SK-N-SH (cell line): ENCODE measurements at regions not wholly inside any gene's neighbourhood (a gene's known extent, or its start where the extent isn't known, plus 50 kb on each side); places are given as distances from the start of the nearest gene placed in this dataset.

Experiments used
- CTCF ChIA-PET: fragments of 300-600, 350-600 bp; formaldehyde crosslinking; extraction: SDS; loops from one replicate; lab custom pipeline; 2021; lab: Yijun Ruan, JAX
- POLR2A ChIA-PET: fragments of 350-600 bp; sonication (Branson Sonifier 250); formaldehyde crosslinking; extraction: SDS; loops from one replicate; lab custom pipeline; 2020; ENCODE audit warnings: antibody characterized with exemption, inconsistent platforms; lab: Yijun Ruan, JAX
- DNase-seq: peaks from one replicate; pipeline ENCODE4 v3.0.0; 2012
- H2AFZ ChIP-seq: fragments of 200-600 bp; sonication (generic); 2 replicates; pipeline ENCODE4 v1.8.1; 2016; ENCODE audit warnings: antibody characterized with exemption, mild to moderate bottlenecking, low read depth
- H3F3A ChIP-seq: fragments of 200-600 bp; sonication (generic); replicated peaks from 2 replicates; pipeline ENCODE3; 2016; ENCODE audit warnings: antibody characterized with exemption, mild to moderate bottlenecking; ENCODE audit not compliant: insufficient read depth
- H3K27ac ChIP-seq, 2 experiments: fragments of 200-500 bp in 1 of 2; fragments of 200-600 bp in 1 of 2; sonication (Bioruptor generic) in 1 of 2; sonication (generic), shearing (Covaris generic) in 1 of 2; 2 replicates each; pipeline versions ENCODE4 v1.5.1 to v1.6.1; 2014 to 2016; ENCODE audit warnings: low read depth in 2 of 2, inconsistent platforms in 1 of 2, low read length in 1 of 2, mild to moderate bottlenecking in 1 of 2, mixed read lengths in 1 of 2
- H3K27me3 ChIP-seq: fragments of 200-600 bp; sonication (generic), shearing (Covaris generic); 2 replicates; pipeline ENCODE4 v1.6.1; 2016; ENCODE audit warnings: mixed run types; ENCODE audit not compliant: insufficient read depth
- H3K36me3 ChIP-seq, 2 experiments: fragments of 200-500 bp in 1 of 2; fragments of 200-600 bp in 1 of 2; sonication (Bioruptor generic) in 1 of 2; sonication (generic) in 1 of 2; replicated peaks in 1 of 2; 2 replicates each; pipeline versions ENCODE3 to v1.5.1; 2014 to 2016; ENCODE audit warnings: low read length in 1 of 2, mild to moderate bottlenecking in 1 of 2; ENCODE audit not compliant: insufficient read depth in 2 of 2, control insufficient read depth in 1 of 2
- H3K4me1 ChIP-seq, 2 experiments: fragments of 200-500 bp in 1 of 2; fragments of 200-600 bp in 1 of 2; sonication (Bioruptor generic) in 1 of 2; sonication (generic), shearing (Covaris generic) in 1 of 2; 2 replicates each; pipeline versions ENCODE4 v1.5.1 to v1.6.1; 2014 to 2016; ENCODE audit warnings: low read depth in 1 of 2, low read length in 1 of 2, mixed run types in 1 of 2; ENCODE audit not compliant: insufficient read depth in 2 of 2, control insufficient read depth in 1 of 2
- H3K4me2 ChIP-seq: fragments of 200-600 bp; sonication (generic), shearing (Covaris generic); 2 replicates; pipeline ENCODE4 v1.6.1; 2017; ENCODE audit warnings: mixed run types
- H3K4me3 ChIP-seq, 2 experiments: fragments of 200-500 bp in 1 of 2; fragments of 200-600 bp in 1 of 2; sonication (Bioruptor generic) in 1 of 2; sonication (generic), shearing (Covaris generic) in 1 of 2; 2 replicates each; pipeline versions ENCODE4 v1.5.1 to v1.8.1; 2014 to 2016; ENCODE audit warnings: low read depth in 2 of 2, inconsistent platforms in 1 of 2, low read length in 1 of 2, mild to moderate bottlenecking in 1 of 2, mixed read lengths in 1 of 2, moderate library complexity in 1 of 2
- H3K79me2 ChIP-seq: fragments of 200-600 bp; sonication (generic); 2 replicates; pipeline ENCODE4 v1.8.1; 2017; ENCODE audit warnings: mild to moderate bottlenecking; ENCODE audit not compliant: insufficient read depth
- H3K9ac ChIP-seq: fragments of 200-600 bp; sonication (generic); 2 replicates; pipeline ENCODE4 v1.6.1; 2017; ENCODE audit warnings: mixed run types
- H3K9me2 ChIP-seq: fragments of 200-600 bp; sonication (generic); 2 replicates; pipeline ENCODE4 v1.6.1; 2017; ENCODE audit warnings: mixed run types
- H3K9me3 ChIP-seq: fragments of 200-600 bp; sonication (generic); 2 replicates; pipeline ENCODE4 v1.6.1; 2017; ENCODE audit warnings: mixed run types, mild to moderate bottlenecking, moderate library complexity
- H4K20me1 ChIP-seq: fragments of 200-600 bp; sonication (generic); 2 replicates; pipeline ENCODE4 v1.6.1; 2017; ENCODE audit warnings: mild to moderate bottlenecking, mixed run types; ENCODE audit not compliant: insufficient read depth
- EP300 ChIP-seq, 2 experiments: IDR thresholded peaks; 2 replicates each; pipeline versions ENCODE4 v1.4.0 to v1.6.1; 2012; ENCODE audit warnings: borderline replicate concordance in 1 of 2, low read depth in 1 of 2, low read length in 1 of 2
- FOSL2 ChIP-seq: IDR thresholded peaks from 2 replicates; pipeline ENCODE4 v1.4.0; 2012; ENCODE audit warnings: low read depth, mild to moderate bottlenecking, moderate library complexity, borderline replicate concordance
- FOXM1 ChIP-seq: IDR thresholded peaks from 2 replicates; pipeline ENCODE4 v1.4.0; 2012; ENCODE audit warnings: low read depth, mild to moderate bottlenecking
- GABPA ChIP-seq: IDR thresholded peaks from 2 replicates; pipeline ENCODE4 v1.4.0; 2012; ENCODE audit warnings: low read depth, mild to moderate bottlenecking
- JUND ChIP-seq: IDR thresholded peaks from 2 replicates; pipeline ENCODE4 v1.4.0; 2012
- NFIC ChIP-seq: IDR thresholded peaks from 2 replicates; pipeline ENCODE4 v1.4.0; 2012; ENCODE audit warnings: borderline replicate concordance
- PBX3 ChIP-seq: IDR thresholded peaks from 2 replicates; pipeline ENCODE4; 2012
- POLR2AphosphoS5 ChIP-seq: IDR thresholded peaks from 2 replicates; pipeline ENCODE4 v1.6.1; 2012; ENCODE audit warnings: low read depth, low read length
- RFX5 ChIP-seq: IDR thresholded peaks from 2 replicates; pipeline ENCODE4 v1.6.1; 2012; ENCODE audit warnings: mild to moderate bottlenecking, improper control_type of control experiment, low read length
- RXRA ChIP-seq: IDR thresholded peaks from 2 replicates; pipeline ENCODE4 v1.4.0; 2012; ENCODE audit warnings: low read depth, mild to moderate bottlenecking, borderline replicate concordance
- SMC3 ChIP-seq: IDR thresholded peaks from 2 replicates; pipeline ENCODE4 v1.6.1; 2012; ENCODE audit warnings: low read depth, low read length, improper control_type of control experiment
- TCF12 ChIP-seq: IDR thresholded peaks from 2 replicates; pipeline ENCODE4 v1.4.0; 2012
- USF1 ChIP-seq: IDR thresholded peaks from 2 replicates; pipeline ENCODE4 v1.4.0; 2012; ENCODE audit warnings: low read depth, borderline replicate concordance
- ZBTB33 ChIP-seq: IDR thresholded peaks from 2 replicates; pipeline ENCODE4 v1.4.0; 2012; ENCODE audit warnings: low read depth, borderline replicate concordance
- WGBS: methylation state at CpG from one replicate; pipeline ENCODE4 v1.1.6; 2017; ENCODE audit warnings: low lambda C conversion rate; 5-methylcytosine and 5-hydroxymethylcytosine counted together
- TF ChIP-seq, protein P1 (sequence below): fragments of 150-350 bp; IDR thresholded peaks from 2 replicates; pipeline ENCODE4 v1.6.1; 2017; ENCODE audit warnings: antibody characterized with exemption, low read length, low read depth, borderline replicate concordance
- TF ChIP-seq, protein P2 (sequence below): fragments of 150-350 bp; IDR thresholded peaks from 2 replicates; pipeline ENCODE4 v1.6.1; 2016; ENCODE audit warnings: mild to moderate bottlenecking, low read depth, low read length

DNA sequence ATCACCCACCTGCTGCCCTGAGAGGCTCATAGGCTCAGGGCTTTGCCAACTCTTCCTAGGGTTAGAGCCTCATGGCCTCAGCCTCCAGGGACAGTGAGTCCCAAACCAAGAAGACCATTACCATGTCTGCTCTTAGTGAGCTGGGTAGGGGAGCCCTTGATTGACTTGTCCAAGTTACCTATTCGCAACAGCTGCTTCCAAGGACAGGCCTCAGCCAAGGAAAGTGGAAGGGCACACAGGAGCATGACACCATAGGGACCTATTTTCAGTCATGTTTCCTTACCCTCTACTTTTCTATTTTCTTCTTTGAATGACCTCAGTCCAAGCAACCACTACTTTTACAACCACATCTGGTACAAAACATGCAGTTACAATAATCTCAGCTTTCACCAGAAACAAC is 81.6 kb downstream of the LBH start:
- 28% methylated on average over 1 of the region's 1 CpG for WGBS
- no peak overlapping the region for H3K9ac ChIP-seq

DNA sequence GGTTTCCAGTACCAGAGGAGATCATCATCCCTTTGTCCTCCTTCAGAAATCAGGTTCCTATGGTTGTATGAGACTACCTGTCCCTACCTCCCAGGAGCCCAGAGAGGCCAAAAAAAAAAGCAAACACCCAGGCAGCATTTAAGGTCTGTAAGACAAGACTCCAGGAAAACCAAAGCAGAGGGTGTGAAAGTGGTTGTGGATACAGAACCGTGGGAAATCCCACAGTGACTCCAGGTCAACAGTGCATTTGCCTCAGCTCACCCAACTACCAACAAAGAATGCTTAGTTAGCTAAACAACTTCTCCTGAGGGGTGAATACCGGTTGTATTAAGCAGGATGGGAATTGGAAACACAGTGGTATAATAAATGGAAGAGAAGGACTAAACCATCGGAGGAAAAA is 83.6 kb downstream of the LBH start:
- no peak overlapping the region for H3K27ac ChIP-seq
- H3K36me3 ChIP-seq = no peaks in the 10 kb centered on the region
- ChIA-PET POLR2A (no interaction called here), CTCF (interaction anchor here (0.7 kb wide), 2 partner anchors 148 to 150 kb away, joined by 3 read pairs; no protein-coding TSS in a partner anchor)
- no peaks in the 10 kb centered on the region for H3K79me2 ChIP-seq
- H3K9me3 ChIP-seq = no peaks in the 10 kb centered on the region
- no peak overlapping the region for H3K4me2 ChIP-seq
- H2AFZ ChIP-seq = no peak overlapping the region
- no peaks in the 10 kb centered on the region for H4K20me1 ChIP-seq
- H3K4me3 ChIP-seq = no peak overlapping the region
- 50% methylated on average over 3 of the region's 3 CpGs for WGBS
- no peaks in the 10 kb centered on the region; a peak in 1 of 4 replicates for H3K4me1 ChIP-seq
- TF ChIP-seq GABPA = no peak
- no peak for TF ChIP-seq POLR2AphosphoS5
- TF ChIP-seq JUND = no peak
- TF ChIP-seq, protein P1, sequence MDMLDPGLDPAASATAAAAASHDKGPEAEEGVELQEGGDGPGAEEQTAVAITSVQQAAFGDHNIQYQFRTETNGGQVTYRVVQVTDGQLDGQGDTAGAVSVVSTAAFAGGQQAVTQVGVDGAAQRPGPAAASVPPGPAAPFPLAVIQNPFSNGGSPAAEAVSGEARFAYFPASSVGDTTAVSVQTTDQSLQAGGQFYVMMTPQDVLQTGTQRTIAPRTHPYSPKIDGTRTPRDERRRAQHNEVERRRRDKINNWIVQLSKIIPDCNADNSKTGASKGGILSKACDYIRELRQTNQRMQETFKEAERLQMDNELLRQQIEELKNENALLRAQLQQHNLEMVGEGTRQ = no peak
- no peak for TF ChIP-seq NFIC
- no peak for TF ChIP-seq PBX3
- no peak for TF ChIP-seq FOSL2
- no peak for TF ChIP-seq EP300 (IDR thresholded peaks at IDR 0.05; ENCODE audit: borderline replicate concordance in 1 of 2, low read depth in 1 of 2, low read length in 1 of 2)
- TF ChIP-seq SMC3 = no peak
- TF ChIP-seq RFX5 = no peak
- TF ChIP-seq ZBTB33 = no peak
- no peak for TF ChIP-seq TCF12
- no peak for TF ChIP-seq USF1
- no peak for TF ChIP-seq RXRA
- no peaks in the 10 kb centered on the region for H3F3A ChIP-seq
- H3K9me2 ChIP-seq = no peaks in the 10 kb centered on the region
- H3K9ac ChIP-seq = no peak overlapping the region
- no peak for DNase-seq
- H3K27me3 ChIP-seq = no peaks in the 10 kb centered on the region

More for the DNA sequence above, 81.6 kb downstream of the LBH start:
- H3K9me3 ChIP-seq = no peaks in the 10 kb centered on the region
- TF ChIP-seq PBX3 (no peak), GABPA (no peak), FOXM1 (no peak), NFIC (no peak)
- TF ChIP-seq, protein P2, sequence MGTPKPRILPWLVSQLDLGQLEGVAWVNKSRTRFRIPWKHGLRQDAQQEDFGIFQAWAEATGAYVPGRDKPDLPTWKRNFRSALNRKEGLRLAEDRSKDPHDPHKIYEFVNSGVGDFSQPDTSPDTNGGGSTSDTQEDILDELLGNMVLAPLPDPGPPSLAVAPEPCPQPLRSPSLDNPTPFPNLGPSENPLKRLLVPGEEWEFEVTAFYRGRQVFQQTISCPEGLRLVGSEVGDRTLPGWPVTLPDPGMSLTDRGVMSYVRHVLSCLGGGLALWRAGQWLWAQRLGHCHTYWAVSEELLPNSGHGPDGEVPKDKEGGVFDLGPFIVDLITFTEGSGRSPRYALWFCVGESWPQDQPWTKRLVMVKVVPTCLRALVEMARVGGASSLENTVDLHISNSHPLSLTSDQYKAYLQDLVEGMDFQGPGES = no peak
- no peak overlapping the region for H3K4me2 ChIP-seq
- no peaks in the 10 kb centered on the region; a peak in 1 of 4 replicates for H3K4me1 ChIP-seq
- no peaks in the 10 kb centered on the region for H3K9me2 ChIP-seq
- no peaks in the 10 kb centered on the region for H3K36me3 ChIP-seq
- CTCF ChIA-PET = interaction anchor here (1.5 kb wide), 1 partner anchor 399 kb away, joined by 3 read pairs; no protein-coding TSS in a partner anchor
- no peak for DNase-seq
- H3K27me3 ChIP-seq = no peaks in the 10 kb centered on the region
- H4K20me1 ChIP-seq = no peaks in the 10 kb centered on the region
- H3K27ac ChIP-seq = no peak overlapping the region
- no peak overlapping the region for H2AFZ ChIP-seq
- no peaks in the 10 kb centered on the region for H3K79me2 ChIP-seq
- H3F3A ChIP-seq = no peaks in the 10 kb centered on the region
- H3K4me3 ChIP-seq = no peak overlapping the region
- POLR2A ChIA-PET = no interaction called here
